ENCODE measurements at regions not wholly inside any gene's neighbourhood (a gene's known extent, or its start where the extent isn't known, plus 50 kb on each side); places are given as distances from the start of the nearest gene placed in this dataset.

- Histone ChIP-seq H3K9me3 (no peaks in the 10 kb centered on the region), H3K4me3 (no peak overlapping the region), H3K36me3 (no peaks in the 10 kb centered on the region), H3K27me3 (no peaks in the 10 kb centered on the region)
- no peak for DNase-seq
Measured at GRCh38 chrX:30504309-30504708, 73.3 kb downstream of the TASL start.

GRCh38 chrX:30495468-30495867, 82.1 kb downstream of the TASL start:
- Histone ChIP-seq H3K4me3 (no peak overlapping the region), H3K36me3 (no peaks in the 10 kb centered on the region), H3K9me3 (no peaks in the 10 kb centered on the region), H3K27me3 (no peaks in the 10 kb centered on the region)
- no peak for DNase-seq

GRCh38 chrX:30493348-30493747, 84.2 kb downstream of the TASL start:
- Histone ChIP-seq H3K9me3 (no peaks in the 10 kb centered on the region), H3K4me3 (no peak overlapping the region), H3K36me3 (no peaks in the 10 kb centered on the region), H3K27me3 (no peaks in the 10 kb centered on the region)
- DNase-seq, result no peak

- Histone ChIP-seq H3K27me3 (no peaks in the 10 kb centered on the region), H3K36me3 (no peaks in the 10 kb centered on the region), H3K4me3 (no peak overlapping the region), H3K9me3 (no peaks in the 10 kb centered on the region)
- peak; percentile 18 for DNase-seq
Measured at GRCh38 chrX:30489323-30489722, 88.2 kb downstream of the TASL start.

GRCh38 chrX:30488092-30488491, 89.5 kb downstream of the TASL start:
- no peaks in the 10 kb centered on the region for H3K27me3 ChIP-seq
- no peak overlapping the region for H3K4me3 ChIP-seq
- no peaks in the 10 kb centered on the region for H3K9me3 ChIP-seq
- no peak for DNase-seq
- H3K36me3 ChIP-seq, result no peaks in the 10 kb centered on the region

- DNase-seq, result no peak
- H3K4me3 ChIP-seq, result no peak overlapping the region
- H3K9me3 ChIP-seq, result no peaks in the 10 kb centered on the region
- H3K27me3 ChIP-seq, result no peaks in the 10 kb centered on the region
- no peaks in the 10 kb centered on the region for H3K36me3 ChIP-seq
Measured at GRCh38 chrX:30483996-30484395, 93.6 kb downstream of the TASL start.

- DNase-seq, result no peak
- H3K36me3 ChIP-seq, result no peaks in the 10 kb centered on the region
- no peaks in the 10 kb centered on the region for H3K27me3 ChIP-seq
- no peaks in the 10 kb centered on the region for H3K9me3 ChIP-seq
- no peak overlapping the region for H3K4me3 ChIP-seq
Measured at GRCh38 chrX:30468471-30468870, 109.1 kb downstream of the TASL start.

Data from MG63 (cell line).